IPS DF 4.7 (cell line): ENCODE measurements at regions not wholly inside any gene's neighbourhood (a gene's known extent, or its start where the extent isn't known, plus 50 kb on each side); places are given as distances from the start of the nearest gene placed in this dataset.
"Not testable (repeated sequence)": the region's sequence is repeated elsewhere in the genome, so short reads cannot be mapped to it uniquely, and the experiment has no call there.

Experiments
- DNase-seq: peaks from one replicate; pipeline ENCODE4 v3.0.0-alpha.2; 2013; ENCODE audit warnings: low spot score; ENCODE audit errors: extremely low read depth

DNA sequence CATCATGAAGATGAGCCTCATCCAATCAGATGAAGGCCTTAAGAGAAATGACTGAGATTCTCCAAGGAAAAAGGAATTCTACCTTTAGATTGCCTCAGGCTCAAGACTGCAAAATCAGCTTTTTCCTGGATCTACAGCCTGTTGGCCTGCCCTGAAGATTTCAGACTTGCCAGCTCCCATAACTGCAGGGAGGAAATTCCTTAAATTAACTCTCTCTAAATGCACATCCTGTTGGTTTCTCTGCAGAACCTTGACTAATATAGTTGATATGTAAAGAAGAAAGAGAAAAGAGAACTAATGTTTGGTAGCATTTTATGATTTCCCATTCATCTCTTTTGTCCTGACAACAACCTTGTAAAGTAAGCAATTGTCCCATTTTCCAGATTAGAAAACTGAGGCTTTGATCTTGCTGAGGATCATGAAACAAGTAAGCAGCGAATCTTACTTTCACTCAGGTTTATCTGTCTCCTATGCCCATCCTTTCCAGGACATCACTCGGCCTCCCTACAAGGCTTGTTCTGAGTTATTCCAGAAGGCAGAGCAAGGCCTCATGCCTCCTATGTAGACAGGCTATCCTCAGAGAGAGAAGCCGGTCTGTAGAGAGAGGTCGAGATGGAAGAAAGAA lies 115.0 kb upstream of the LDB2 start:
- no peak for DNase-seq

DNA sequence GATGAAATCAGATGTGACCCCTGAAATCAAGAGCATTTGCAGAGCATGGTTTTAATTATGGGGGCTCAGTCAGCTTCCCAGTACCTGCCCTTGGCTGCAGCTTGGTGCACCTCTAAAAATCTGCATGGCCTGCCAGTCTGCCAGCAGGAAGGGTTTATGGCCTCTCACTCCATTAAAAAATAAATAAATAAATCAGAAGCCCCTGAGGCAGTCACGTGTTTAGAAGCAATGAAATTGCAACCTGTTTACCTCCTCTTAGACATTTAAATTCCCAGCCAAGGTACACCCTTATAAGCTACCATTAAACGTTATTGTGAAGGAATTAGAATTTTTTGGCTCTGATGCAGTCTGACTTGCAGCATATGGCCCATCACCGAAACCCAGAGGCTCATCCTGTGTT lies 114.0 kb upstream of the LDB2 start:
- no peak for DNase-seq

DNA sequence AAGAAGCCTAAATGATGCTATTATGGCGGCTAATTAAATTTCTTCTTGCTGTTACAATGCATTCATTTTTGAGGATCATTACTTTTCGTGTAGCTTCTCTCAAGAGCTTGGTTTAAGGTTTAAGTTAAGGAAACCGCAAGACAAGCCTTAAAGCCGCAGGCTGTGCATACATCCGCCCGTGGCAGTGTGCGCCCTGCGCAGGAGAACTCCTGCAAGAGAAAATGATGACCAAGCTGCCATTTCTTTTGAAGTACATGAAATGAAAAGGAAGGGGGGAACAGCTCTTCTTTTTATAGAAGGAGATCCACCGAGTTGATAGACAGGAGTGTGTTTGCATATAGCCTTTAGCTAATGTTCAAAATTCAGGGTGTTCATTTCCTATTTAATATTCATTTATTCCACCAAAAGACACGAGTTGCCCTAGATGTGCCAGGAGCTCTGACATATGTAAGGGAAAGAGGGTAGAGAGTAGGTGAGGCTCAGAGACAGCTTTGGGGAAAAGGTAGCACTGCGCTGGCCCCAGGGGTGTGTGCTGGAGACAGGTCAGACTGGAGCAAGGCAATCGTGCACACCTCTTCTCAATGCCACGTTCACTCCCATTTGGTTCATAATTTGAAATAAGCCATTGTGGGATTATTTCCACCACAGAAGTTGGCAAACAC lies 112.1 kb upstream of the LDB2 start:
- no peak for DNase-seq

DNA sequence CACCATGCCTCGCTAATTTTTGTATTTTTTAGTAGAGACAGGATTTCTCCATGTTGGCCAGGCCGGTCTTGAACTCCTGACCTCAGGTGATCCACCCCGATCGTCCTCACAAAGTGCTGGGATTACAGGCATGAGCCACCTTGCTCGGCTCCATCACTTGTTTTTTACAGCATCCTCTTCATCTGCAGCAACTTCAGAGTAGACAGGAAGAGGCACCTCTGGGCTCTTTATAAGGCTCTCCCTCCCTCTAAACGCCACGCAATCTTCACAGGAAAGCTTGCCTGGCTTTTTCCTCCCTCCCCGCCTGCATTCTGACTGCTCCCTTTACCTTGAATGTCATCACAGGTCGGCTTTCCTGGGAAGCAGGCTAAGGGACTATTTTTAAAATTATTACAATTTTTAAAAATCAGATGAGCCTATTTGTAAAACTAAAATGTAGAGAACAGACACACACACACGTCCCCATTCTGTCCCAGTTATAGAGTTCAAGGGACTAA lies 111.5 kb upstream of the LDB2 start:
- no peak for DNase-seq

DNA sequence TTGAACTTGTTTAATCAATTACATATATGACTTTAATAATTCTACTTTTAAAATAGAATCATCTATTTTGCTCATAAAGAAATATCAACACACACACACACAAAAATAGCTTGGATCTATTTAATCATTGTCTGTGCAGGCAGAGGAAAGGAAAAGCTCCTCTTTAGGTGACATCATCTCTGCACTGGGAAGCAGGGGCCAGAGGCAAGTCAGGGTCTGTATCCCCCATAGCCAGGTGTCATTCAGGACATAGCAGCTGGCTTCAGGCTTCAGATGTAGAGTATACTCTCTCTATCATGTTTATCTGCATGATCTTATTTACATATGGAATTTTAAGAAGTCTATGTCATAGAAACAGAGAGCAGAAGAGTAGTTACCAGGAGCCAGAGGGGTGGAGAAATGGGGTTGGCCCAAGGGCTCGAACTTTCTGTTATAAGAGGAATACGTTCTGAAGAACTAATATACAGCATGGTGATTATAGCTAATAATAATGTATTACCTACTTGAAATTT lies 110.4 kb upstream of the LDB2 start:
- no peak for DNase-seq

DNA sequence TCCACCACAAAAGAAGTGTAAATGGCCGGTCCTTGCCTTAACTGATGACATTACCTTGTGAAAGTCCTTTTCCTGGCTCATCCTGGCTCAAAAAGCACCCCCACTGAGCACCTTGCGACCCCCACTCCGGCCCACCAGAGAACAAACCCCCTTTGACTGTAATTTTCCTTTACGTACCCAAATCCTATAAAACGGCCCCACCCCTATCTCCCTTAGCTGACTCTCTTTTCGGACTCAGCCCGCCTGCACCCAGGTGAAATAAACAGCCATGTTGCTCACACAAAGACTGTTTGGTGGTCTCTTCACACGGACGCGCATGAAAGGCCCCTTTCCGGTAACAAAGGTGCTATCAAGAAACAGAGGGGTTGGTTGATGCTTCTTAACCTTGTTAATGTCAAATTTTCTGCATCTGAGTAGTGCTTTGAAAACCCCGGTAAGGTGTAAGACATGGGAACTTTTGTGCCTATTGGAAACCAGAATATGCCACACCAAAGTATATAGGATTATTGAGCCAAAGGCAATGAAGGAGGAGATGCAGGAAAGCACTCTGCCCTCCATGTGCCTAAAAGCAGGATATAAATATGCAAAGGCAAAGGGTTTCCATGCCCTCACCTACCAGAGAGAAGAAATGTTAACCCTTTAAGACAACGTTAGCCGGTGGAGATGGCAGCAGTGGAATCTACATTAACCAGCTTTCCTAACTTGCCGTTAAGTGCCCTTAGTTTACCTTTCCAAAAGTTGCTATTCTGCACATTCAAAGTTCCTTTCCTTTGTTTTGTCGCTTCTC lies 105.4 kb upstream of the LDB2 start:
- DNase-seq: not testable (repeated sequence)

DNA sequence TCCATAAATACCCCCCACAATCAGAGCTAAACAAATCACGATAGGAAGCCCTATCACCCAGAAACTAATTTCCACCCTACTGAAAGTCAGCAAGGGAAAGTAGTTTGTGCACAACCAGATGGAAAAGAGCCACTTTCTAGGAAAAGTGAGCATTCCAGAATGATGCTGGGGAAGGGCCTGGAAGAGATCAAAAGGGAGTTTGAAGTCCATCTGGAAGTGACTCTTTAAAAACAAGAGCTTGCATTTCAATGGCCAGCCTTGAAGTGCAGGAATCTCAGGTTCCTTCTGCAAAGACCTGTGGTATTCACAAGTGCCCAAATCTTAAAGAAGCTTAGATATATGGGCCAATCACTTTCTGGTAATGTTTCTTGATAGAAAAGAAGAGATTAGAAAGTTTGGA lies 97.0 kb upstream of the LDB2 start:
- DNase-seq: no peak

DNA sequence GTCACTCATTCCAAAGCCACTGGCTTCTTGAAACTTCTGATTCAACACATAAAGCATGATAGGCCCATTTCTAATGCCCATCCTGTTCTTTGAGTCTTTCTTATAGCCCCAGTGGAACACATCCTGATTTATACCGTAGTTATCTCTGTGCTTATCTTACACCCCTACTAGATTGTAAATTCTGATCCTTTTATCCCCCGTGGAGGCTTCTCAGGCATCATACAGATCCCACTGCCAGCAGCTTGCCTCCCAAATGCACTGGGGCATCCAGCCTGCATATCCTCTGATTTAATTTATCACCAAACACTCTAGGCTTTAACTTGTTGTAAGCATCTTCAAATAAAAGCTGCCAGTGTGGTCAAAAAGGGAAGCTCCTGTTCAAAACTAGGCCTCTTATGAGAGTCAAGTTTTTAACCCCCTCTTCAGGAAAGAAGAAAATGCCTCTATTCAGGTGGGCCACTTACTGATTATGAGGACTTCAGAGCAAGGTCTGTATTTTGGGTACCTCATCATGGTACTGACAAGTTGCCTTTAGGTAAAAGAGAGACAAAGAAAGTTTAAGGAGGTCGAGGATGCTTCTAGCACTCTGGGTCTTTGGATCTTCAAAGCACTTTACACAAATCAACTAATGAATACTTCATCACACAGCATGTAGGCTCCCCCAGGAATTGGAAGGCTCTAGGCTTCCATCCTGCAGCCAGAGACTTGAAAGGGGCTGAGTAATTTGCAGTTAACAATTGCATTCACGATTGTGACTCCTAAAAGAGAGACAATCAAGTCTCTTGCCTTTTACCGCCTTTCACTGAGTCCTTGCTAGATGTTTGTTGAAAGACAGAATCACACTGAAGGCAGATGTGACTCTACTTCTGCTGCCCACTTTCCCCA lies 95.8 kb upstream of the LDB2 start:
- no peak for DNase-seq

DNA sequence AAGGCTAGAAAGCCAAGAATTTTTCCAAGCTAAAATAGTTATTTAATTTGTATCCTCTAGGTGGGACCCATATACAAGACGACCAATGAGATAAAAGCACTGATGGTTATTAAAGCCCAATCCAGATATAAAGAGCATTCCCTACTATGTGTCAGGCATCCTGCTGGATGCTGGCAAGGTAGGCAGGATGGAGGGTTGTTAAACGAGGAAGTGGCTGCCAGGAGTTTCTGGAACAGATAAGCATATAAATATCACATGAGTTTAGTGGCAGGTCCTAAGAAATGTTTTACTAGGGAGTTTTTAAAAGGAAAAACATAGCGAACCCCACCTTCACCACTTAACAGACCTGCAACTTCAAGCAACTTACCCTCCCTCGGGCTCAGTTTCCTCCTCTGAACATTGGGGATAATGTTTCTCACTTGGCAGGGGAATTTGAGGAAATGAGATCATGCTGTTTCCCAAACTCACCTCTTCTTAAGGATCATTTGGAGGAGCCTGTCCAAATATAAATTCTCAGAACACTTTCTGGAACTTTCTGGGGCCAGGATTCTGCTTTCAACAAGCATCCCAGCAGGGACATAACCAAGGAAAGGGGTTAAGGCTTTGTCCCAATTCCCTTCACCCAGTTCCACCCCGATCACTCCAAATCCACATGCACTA lies 94.3 kb upstream of the LDB2 start:
- DNase-seq: no peak

DNA sequence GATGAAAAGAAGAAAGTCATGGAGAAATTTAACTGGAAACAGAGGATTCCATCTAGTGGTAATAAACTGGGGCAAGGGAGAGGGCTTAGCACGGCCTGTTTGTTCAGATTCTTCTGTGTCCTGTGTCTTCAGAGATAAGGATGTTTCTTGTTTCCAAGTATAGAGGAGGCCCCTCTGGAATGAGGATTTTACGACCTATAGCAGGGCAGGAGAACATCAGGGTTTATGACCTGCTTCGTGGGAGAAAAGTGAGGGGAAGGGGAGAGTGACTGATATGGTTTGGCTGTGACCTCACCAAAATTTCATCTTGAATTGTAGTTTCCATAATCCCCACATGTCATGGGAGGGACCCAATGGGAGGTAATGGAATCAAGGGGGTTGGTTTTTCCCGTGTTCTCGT lies 93.0 kb upstream of the LDB2 start:
- no peak for DNase-seq

DNA sequence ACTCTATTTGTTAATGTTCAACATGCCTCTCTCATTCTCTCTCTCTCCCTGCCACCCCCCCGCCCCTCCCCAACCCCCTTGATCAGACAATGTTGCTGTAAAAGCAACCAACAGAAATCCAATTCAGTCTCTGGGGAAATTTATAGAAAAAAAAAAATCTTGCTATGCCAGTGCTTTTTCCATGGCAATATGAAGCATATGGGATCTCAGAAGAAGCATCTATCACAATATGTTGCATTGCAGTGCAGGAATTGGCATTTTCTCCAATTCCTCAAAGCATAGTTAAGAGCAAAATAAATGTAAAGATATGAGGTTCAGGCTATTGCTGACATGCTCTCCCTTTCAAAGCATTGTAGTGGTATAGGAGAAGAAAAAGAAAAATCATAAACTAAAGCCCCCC lies 90.9 kb upstream of the LDB2 start:
- DNase-seq: no peak

DNA sequence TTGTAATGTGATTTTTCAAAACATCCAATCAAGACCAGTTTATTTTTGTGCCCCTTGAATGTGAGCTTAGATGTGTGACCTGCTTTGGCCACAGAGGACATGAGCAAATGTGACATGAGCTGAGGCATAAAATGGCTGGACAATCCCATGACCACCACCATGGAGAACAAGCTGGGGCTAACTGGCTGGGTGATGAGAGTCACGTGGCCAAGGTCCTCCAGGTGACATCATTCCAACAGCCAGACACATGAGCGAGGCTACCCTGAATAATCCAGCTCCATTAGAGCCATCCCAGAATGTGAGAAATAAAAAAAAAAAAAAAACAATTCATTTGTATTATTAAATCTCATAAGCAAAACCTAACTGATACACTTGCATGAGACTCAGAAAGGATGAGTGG lies 90.4 kb upstream of the LDB2 start:
- DNase-seq: no peak

DNA sequence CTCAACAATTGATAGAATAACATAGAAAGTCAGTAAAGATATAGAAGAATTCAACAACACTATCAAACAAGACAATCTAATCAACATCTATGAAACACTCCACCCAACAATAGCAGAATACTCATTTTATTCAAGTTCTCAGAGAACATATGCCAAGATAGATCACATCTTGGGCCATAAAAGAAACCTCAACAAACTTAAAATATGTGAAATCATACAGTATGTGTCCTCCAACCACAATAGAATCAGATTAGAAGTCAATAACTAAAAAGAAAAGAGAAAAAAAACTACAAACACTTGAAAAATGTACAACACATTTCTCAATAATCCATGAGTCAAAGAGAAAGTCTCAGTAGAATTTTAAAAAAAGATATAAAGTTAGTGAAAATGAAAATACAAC lies 78.6 kb upstream of the LDB2 start:
- no peak for DNase-seq

DNA sequence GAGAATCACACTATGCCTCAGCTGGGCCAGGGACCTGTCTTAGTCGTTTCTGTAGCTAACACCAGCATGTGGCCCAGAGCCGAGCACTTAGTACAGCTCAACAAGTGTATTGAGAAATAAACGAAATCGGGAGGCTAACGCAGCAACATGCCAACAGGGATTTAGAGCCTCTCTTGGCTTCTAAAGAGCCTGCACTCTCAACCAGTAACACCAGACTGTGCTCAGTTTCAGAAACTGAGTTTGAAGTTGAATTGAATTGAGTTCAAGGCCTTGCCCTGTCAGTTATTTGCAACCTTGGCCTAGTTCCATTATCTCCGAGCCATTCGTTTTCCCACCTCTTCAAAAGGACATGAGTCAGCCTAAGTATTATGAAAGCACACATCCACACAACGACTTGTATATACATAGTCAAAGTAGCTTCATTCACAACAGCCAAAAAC lies 71.3 kb upstream of the LDB2 start:
- DNase-seq: no peak

DNA sequence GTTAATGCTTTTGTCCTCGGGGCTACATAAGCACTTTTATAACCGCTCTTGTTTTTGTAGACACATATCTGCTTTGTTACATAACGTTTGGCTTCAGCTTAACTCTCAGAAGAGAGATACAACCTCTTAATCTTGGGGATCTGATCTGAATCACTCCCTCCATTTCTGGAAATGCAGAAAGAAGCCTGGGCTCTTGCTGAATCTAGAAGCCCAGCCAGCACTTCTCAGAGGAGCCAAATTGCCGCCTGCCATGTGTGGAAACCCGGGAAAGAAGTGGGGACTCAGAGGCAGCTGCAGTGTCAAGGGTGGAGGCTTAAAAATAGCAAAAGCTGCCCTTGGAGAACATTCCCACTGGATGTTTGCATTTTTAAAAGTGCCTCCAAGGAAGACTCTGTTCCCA lies 69.3 kb upstream of the LDB2 start:
- no peak for DNase-seq

DNA sequence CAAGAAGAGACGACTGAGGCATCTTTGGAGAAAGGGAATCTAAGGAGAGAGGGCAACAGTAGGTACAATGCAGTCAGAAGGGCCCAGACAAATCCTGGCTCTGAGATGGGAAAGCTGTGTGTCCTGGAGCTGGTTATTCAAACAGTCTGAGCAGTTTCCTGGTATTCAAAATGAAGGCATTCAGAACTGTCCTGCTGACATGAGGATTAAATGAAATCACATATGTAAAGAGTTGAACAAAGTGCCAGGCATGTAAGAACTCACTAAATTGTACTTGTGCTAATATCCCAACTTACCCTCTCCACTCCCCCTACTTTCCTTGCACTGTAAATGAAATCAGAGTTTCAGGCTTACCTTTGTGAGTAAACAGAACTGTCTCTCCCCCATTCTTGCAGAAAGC lies 60.9 kb upstream of the LDB2 start:
- no peak for DNase-seq

DNA sequence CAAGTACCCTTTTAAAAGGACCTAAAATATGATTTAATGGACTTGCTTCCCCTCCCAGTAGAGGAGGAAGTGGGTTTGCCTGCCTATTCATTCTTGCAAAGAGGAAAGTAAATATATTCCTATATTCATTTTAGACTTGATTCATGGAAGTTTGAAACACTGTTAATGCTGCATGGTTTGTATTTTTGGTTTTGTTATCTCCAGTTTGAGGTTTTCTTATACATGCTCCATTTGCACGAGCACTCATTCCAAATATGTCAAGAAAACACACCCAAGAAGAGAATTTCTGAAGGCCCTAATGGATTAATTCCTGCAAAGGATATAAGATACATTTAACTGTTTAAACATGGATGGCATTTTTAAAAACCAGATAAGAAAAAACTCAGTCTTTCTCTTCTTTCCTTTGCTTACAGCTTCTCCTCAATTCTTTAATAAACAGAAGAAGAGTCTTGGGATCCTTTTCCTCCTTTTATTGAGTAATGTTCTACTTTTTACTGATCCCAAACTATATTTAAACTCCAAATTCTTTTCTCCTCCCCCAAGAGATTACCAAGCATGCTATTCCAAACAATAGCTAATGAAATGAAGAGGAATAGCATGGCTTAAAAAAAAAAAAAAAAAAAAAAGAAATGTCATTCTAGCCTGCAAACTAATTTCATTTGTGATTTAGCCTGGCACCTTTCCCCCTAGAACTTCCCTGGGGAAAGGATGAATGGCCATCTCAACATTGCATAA lies 54.6 kb upstream of the LDB2 start:
- DNase-seq: no peak

DNA sequence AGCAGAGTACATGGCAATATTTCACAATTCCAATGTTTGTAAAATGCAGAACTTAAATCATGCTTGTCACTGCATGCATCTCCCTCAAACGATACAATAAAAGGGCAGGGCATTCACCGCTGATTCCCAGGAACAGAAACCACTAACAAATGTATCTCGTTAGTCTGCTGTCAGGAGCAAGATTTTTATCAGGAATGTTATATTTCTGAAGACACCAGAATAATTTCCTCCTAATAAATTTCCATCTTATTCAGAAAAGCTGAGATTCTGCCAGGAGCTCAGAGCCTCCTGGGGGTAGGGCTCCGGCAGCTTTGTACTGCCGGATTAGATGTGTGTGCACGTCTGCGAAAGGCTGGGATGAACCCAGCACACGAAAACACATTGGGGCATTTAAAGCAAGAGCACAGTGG lies 54.0 kb upstream of the LDB2 start:
- no peak for DNase-seq
